Neural cell (in vitro differentiated cells): ENCODE measurements at regions not wholly inside any gene's neighbourhood (a gene's known extent, or its start where the extent isn't known, plus 50 kb on each side); places are given as distances from the start of the nearest gene placed in this dataset.

ENCODE experiments used
- H2AFZ ChIP-seq: fragments of 200-600, 300-800 bp; sonication (generic), shearing (Covaris generic); 2 replicates; pipeline ENCODE4 v1.6.0; 2014; ENCODE audit warnings: low read depth, mild to moderate bottlenecking, antibody characterized with exemption, low read length, moderate library complexity
- H3F3A ChIP-seq: fragments of 200-600 bp; shearing (Covaris generic); 2 replicates; pipeline ENCODE4 v1.6.1; 2016; ENCODE audit warnings: mild to moderate bottlenecking, moderate library complexity, mixed read lengths, antibody characterized with exemption, low read length; ENCODE audit not compliant: insufficient read depth, poor library complexity, severe bottlenecking
- H3K27ac ChIP-seq: fragments of 200-600, 300-800 bp; sonication (generic), shearing (Covaris generic); 2 replicates; pipeline ENCODE4 v1.5.1; 2014; ENCODE audit warnings: mild to moderate bottlenecking, low read length, moderate library complexity
- H3K27me3 ChIP-seq: fragments of 300-800, 200-600 bp; sonication (generic), shearing (Covaris generic); 2 replicates; pipeline ENCODE4 v1.6.0; 2014; ENCODE audit warnings: mild to moderate bottlenecking, low read depth, low read length, moderate library complexity; ENCODE audit not compliant: insufficient read depth
- H3K36me3 ChIP-seq: fragments of 300-800, 200-600 bp; sonication (generic), shearing (Covaris generic); 2 replicates; pipeline ENCODE4 v1.5.1; 2014; ENCODE audit warnings: mild to moderate bottlenecking, antibody characterized with exemption, low read length, moderate library complexity; ENCODE audit not compliant: insufficient read depth
- H3K4me2 ChIP-seq: fragments of 300-800, 200-600 bp; sonication (generic), shearing (Covaris generic); 2 replicates; pipeline ENCODE4 v1.6.0; 2014; ENCODE audit warnings: mild to moderate bottlenecking, low read length
- H3K4me3 ChIP-seq: fragments of 300-800, 200-600 bp; sonication (generic), shearing (Covaris generic); 2 replicates; pipeline ENCODE4 v1.5.1; 2014; ENCODE audit warnings: mild to moderate bottlenecking, low read length, moderate library complexity
- H3K79me2 ChIP-seq: fragments of 200-600 bp; shearing (Covaris generic); replicated peaks from 2 replicates; pipeline ENCODE4 v1.6.0; 2014; ENCODE audit warnings: mild to moderate bottlenecking, low read length, moderate library complexity; ENCODE audit not compliant: insufficient read depth
- H3K9ac ChIP-seq: fragments of 300-800, 200-600 bp; sonication (generic), shearing (Covaris generic); 2 replicates; pipeline ENCODE4 v1.6.1; 2016; ENCODE audit warnings: mild to moderate bottlenecking, low read length, mixed read lengths
- H3K9me2 ChIP-seq: fragments of 200-600 bp; shearing (Covaris generic); 2 replicates; pipeline ENCODE4 v1.6.1; 2016; ENCODE audit warnings: mild to moderate bottlenecking, low read length, mixed read lengths; ENCODE audit not compliant: insufficient read depth
- H3K9me3 ChIP-seq: fragments of 200-600, 300-800 bp; sonication (generic), shearing (Covaris generic); 2 replicates; pipeline ENCODE4 v1.6.1; 2016; ENCODE audit warnings: mild to moderate bottlenecking, mixed run types, low read length, moderate library complexity, mixed read lengths
- H4K20me1 ChIP-seq: fragments of 200-600 bp; shearing (Covaris generic); 2 replicates; pipeline ENCODE4 v1.6.1; 2016; ENCODE audit warnings: mild to moderate bottlenecking, mixed run types; ENCODE audit not compliant: insufficient read depth
- EP300 ChIP-seq: fragments of 450-650 bp; conservative IDR thresholded peaks from 2 replicates; pipeline ENCODE4 v1.6.1; 2014; ENCODE audit warnings: antibody characterized with exemption, mild to moderate bottlenecking, moderate library complexity; ENCODE audit not compliant: poor library complexity, severe bottlenecking
- EZH2 ChIP-seq: fragments of 200-600, 300-800 bp; shearing (Covaris generic), sonication (generic); IDR thresholded peaks from 2 replicates; pipeline ENCODE4 v1.6.1; 2014; ENCODE audit warnings: antibody characterized with exemption, low read length, borderline replicate concordance, mild to moderate bottlenecking; ENCODE audit not compliant: insufficient read depth, poor library complexity, severe bottlenecking
- MXI1 ChIP-seq: fragments of 450-650 bp; conservative IDR thresholded peaks from 2 replicates; pipeline ENCODE4 v1.6.1; 2014; ENCODE audit warnings: antibody characterized with exemption, mild to moderate bottlenecking; ENCODE audit not compliant: poor library complexity, severe bottlenecking
- POLR2AphosphoS5 ChIP-seq: IDR thresholded peaks from 2 replicates; pipeline ENCODE4 v1.6.1; 2012
- RAD21 ChIP-seq: fragments of 450-650 bp; conservative IDR thresholded peaks from 2 replicates; pipeline ENCODE4 v1.6.1; 2014; ENCODE audit warnings: antibody characterized with exemption, mild to moderate bottlenecking, moderate library complexity
- SMC3 ChIP-seq: fragments of 450-650 bp; conservative IDR thresholded peaks from 2 replicates; pipeline ENCODE4 v1.6.1; 2014; ENCODE audit warnings: antibody characterized with exemption, mild to moderate bottlenecking, moderate library complexity; ENCODE audit not compliant: poor library complexity
- TAF1 ChIP-seq: IDR thresholded peaks from 2 replicates; pipeline ENCODE4 v1.6.1; 2012; ENCODE audit warnings: low read depth
- TF ChIP-seq, protein P1 (sequence below): fragments of 450-650 bp; IDR thresholded peaks from 2 replicates; pipeline ENCODE4 v1.5.1; 2014; ENCODE audit warnings: antibody characterized with exemption, mild to moderate bottlenecking, moderate library complexity; ENCODE audit not compliant: poor library complexity, severe bottlenecking
- TF ChIP-seq, protein P2 (sequence below): IDR thresholded peaks from 2 replicates; pipeline ENCODE4 v1.6.1; 2012; ENCODE audit warnings: borderline replicate concordance

DNA sequence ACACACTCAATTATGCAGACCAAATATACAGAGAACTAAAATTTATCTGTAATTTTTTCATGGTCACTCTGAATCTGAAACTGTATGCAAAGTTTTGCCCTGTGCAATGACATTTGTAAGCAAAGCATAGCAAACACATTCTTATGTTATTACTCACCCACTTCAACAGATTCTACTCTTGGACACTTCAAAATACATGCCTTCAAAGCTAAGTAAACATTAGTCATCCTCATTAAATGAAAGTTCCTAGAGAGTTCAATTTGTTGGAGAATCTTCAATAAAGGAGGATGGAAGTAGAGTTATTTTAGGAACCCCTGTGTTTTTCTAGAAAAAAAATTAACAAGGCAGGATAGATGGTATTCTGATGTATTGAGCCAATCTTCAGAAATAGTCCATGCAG, 639.7 kb upstream of the C9orf72 start:
- H4K20me1 ChIP-seq = no peaks in the 10 kb centered on the region
- no peaks in the 10 kb centered on the region for H3K27me3 ChIP-seq
- H3K9me2 ChIP-seq = no peaks in the 10 kb centered on the region
- peak overlapping the region; percentile 6 for H3K4me2 ChIP-seq
- H3K36me3 ChIP-seq = no peaks in the 10 kb centered on the region
- H3K4me3 ChIP-seq = no peak overlapping the region
- TF ChIP-seq EP300 = no peak
- no peak for TF ChIP-seq TAF1
- TF ChIP-seq, protein P1, sequence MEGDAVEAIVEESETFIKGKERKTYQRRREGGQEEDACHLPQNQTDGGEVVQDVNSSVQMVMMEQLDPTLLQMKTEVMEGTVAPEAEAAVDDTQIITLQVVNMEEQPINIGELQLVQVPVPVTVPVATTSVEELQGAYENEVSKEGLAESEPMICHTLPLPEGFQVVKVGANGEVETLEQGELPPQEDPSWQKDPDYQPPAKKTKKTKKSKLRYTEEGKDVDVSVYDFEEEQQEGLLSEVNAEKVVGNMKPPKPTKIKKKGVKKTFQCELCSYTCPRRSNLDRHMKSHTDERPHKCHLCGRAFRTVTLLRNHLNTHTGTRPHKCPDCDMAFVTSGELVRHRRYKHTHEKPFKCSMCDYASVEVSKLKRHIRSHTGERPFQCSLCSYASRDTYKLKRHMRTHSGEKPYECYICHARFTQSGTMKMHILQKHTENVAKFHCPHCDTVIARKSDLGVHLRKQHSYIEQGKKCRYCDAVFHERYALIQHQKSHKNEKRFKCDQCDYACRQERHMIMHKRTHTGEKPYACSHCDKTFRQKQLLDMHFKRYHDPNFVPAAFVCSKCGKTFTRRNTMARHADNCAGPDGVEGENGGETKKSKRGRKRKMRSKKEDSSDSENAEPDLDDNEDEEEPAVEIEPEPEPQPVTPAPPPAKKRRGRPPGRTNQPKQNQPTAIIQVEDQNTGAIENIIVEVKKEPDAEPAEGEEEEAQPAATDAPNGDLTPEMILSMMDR = no peak
- H2AFZ ChIP-seq = no peak overlapping the region
- H3K9ac ChIP-seq = no peak overlapping the region
- H3K27ac ChIP-seq = no peak overlapping the region
- no peaks in the 10 kb centered on the region for H3K9me3 ChIP-seq
- H3F3A ChIP-seq = no peaks in the 10 kb centered on the region
- H3K79me2 ChIP-seq = no peaks in the 10 kb centered on the region

DNA sequence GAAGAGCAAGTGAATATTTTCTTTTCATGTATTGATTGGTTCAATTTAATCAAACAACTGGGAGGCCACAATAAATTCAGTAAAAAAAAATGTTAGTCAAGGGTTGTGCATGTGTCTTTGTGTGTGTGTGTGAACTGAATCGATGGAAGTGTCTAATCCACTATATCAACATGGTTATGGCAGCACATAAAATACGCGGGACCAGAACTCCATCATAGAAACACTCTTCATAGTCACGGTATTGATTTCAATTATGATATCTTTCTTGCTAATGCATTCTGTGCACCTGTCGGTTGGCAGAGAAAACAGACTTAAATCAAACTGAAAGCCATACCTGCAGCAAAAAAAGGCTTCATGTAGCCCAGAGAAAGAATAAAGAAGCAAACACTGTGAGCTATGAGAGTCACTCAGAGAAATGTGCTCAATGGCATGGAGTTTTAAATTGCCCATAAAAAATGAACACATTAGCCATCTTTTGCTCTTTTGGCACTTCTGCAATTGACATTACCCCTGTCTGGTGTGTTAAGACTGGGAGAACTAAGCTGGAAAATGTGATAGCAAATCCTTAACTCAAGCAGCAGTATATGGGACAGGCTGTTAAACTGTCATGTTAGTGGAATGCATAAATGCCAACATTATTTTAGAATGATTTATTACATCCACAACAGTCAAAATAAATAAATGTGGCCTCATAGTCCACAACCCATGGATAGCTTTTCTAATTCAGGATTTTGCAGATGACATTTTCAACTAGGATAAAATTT, 642.4 kb upstream of the C9orf72 start:
- Histone ChIP-seq H2AFZ (no peak overlapping the region), H4K20me1 (no peaks in the 10 kb centered on the region), H3K9ac (no peak overlapping the region), H3K36me3 (no peaks in the 10 kb centered on the region), H3K4me2 (no peak overlapping the region), H3F3A (no peaks in the 10 kb centered on the region), H3K27me3 (no peaks in the 10 kb centered on the region), H3K79me2 (no peaks in the 10 kb centered on the region), H3K9me2 (no peaks in the 10 kb centered on the region), H3K9me3 (no peaks in the 10 kb centered on the region), H3K4me3 (no peak overlapping the region), H3K27ac (no peak overlapping the region)
- TF ChIP-seq MXI1 = no peak
- TF ChIP-seq EZH2 = no peak
- no peak for TF ChIP-seq RAD21
- no peak for TF ChIP-seq TAF1
- TF ChIP-seq SMC3 = no peak
- peak; percentile 20 for TF ChIP-seq POLR2AphosphoS5
- peak; percentile 66 for TF ChIP-seq EP300
- TF ChIP-seq, protein P1 = no peak

DNA sequence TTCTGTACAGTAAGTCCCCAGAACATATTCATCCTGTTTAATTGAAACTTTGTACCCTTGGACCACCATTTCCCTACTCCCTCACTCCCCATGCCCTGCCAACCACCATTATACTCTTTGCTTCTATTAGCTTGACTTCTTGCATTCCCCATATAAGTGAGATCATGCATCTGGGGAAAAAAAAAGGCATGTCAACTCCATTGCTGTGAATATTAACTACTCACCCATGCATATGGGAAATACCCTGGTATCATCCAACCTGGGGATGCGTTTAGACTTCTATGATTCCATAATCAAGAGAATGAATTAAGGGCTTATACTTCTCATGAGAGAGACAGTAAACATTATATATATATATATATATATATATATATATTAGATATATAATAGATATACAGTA, 659.4 kb upstream of the C9orf72 start:
- Histone ChIP-seq H3K9me2 (no peaks in the 10 kb centered on the region), H3F3A (no peaks in the 10 kb centered on the region), H3K9ac (no peak overlapping the region), H3K79me2 (no peaks in the 10 kb centered on the region), H3K27me3 (no peaks in the 10 kb centered on the region), H3K36me3 (no peaks in the 10 kb centered on the region), H3K4me3 (no peak overlapping the region), H2AFZ (no peak overlapping the region), H3K9me3 (no peaks in the 10 kb centered on the region), H3K4me2 (no peak overlapping the region), H4K20me1 (no peaks in the 10 kb centered on the region), H3K27ac (no peak overlapping the region)
- no peak for TF ChIP-seq POLR2AphosphoS5
- TF ChIP-seq, protein P1 = no peak
- no peak for TF ChIP-seq TAF1
- no peak for TF ChIP-seq EZH2
- TF ChIP-seq SMC3 = no peak
- TF ChIP-seq MXI1 = no peak
- TF ChIP-seq, protein P2, sequence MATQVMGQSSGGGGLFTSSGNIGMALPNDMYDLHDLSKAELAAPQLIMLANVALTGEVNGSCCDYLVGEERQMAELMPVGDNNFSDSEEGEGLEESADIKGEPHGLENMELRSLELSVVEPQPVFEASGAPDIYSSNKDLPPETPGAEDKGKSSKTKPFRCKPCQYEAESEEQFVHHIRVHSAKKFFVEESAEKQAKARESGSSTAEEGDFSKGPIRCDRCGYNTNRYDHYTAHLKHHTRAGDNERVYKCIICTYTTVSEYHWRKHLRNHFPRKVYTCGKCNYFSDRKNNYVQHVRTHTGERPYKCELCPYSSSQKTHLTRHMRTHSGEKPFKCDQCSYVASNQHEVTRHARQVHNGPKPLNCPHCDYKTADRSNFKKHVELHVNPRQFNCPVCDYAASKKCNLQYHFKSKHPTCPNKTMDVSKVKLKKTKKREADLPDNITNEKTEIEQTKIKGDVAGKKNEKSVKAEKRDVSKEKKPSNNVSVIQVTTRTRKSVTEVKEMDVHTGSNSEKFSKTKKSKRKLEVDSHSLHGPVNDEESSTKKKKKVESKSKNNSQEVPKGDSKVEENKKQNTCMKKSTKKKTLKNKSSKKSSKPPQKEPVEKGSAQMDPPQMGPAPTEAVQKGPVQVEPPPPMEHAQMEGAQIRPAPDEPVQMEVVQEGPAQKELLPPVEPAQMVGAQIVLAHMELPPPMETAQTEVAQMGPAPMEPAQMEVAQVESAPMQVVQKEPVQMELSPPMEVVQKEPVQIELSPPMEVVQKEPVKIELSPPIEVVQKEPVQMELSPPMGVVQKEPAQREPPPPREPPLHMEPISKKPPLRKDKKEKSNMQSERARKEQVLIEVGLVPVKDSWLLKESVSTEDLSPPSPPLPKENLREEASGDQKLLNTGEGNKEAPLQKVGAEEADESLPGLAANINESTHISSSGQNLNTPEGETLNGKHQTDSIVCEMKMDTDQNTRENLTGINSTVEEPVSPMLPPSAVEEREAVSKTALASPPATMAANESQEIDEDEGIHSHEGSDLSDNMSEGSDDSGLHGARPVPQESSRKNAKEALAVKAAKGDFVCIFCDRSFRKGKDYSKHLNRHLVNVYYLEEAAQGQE = no peak
- TF ChIP-seq EP300 = no peak
- TF ChIP-seq RAD21 = no peak
